NAMALWA (cell line): ENCODE measurements at regions not wholly inside any gene's neighbourhood (a gene's known extent, or its start where the extent isn't known, plus 50 kb on each side); places are given as distances from the start of the nearest gene placed in this dataset.
"Not testable (repeated sequence)": the region's sequence is repeated elsewhere in the genome, so short reads cannot be mapped to it uniquely, and the experiment has no call there.

ENCODE experiments used
- DNase-seq: peaks from one replicate; pipeline ENCODE4 v3.0.0-alpha.2; 2015; ENCODE audit warnings: low spot score

GRCh38 chr6:48611332-48611731 is 500.3 kb upstream of the PTCHD4 start:
- DNase-seq: no peak

DNA sequence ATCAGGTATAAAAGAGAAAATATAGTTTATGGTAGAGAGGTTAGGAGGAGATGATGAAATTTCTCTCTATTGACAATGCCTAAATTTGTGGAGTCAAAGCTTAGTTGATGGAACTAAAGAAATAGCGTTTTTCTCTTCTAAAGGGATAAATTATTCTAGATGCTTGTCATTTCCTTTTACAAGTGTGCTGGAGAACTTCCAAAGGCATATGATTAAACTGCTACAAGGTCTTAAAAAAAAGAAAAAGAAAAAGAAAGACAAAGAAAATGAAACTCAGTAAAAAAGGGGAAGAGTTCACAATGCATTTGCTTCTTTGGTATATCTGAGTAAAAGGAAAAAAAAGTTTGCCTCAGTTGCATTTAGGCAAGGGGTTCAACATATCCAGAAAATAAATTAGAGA is 499.8 kb upstream of the PTCHD4 start:
- DNase-seq: no peak

DNA sequence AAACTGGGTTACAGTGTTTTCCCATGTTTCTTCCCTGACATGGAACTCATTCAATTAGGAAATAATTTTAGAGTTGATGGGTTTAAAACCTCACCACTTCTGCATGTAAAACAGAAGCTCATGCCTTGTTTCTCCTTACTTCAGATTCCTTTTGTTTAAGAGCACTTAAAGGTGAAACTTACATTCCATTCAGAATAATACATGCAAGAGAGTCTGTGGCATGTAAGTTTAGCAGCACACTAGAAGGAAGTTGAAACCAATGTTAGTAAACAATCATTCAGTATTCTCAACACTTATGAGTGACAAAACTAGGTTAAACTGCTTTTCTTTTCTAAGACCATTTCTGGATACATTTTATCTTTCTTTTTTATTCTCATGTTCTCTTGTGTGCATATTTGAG is 495.6 kb upstream of the PTCHD4 start:
- DNase-seq: no peak

DNA sequence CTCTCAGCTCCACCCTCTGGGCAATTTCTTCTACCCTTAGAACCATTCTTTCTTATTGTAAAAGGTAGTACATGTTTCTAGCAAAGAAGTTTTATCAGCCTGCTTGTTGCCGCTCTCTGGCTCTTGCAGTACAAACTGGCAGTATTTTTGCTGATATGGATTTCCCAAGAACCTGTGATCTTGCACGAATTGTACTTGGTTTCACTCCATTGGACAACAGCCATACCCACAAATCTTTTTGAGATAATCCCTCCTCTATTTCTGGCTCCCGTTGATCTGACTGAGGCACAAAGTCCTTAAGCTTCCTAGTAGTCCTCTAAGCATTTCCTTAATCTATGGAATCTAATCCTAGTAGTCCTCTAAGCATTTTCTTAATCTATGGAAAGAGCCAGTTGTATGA is 487.0 kb upstream of the PTCHD4 start:
- no peak for DNase-seq

- no peak for DNase-seq
Measured at GRCh38 chr6:48596830-48597229, 485.8 kb upstream of the PTCHD4 start.

DNA sequence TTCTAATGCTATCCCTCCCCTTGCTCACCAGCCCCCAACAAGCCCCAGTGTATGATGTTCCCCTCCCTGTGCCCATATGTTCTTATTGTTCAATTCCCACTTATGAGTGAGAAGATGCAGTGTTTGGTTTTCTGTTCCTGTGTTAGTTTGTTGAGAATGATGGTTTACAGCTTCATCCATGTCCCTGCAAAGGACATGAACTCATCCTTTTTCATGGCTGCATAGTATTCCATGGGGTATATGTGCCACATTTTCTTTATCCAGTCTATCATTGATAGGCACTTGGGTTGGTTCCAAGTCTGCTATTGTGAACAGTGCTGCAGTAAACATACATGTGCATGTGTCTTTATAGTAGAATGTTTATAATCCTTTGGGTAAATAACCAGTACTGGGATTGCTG is 480.2 kb upstream of the PTCHD4 start:
- DNase-seq: not testable (repeated sequence)

DNA sequence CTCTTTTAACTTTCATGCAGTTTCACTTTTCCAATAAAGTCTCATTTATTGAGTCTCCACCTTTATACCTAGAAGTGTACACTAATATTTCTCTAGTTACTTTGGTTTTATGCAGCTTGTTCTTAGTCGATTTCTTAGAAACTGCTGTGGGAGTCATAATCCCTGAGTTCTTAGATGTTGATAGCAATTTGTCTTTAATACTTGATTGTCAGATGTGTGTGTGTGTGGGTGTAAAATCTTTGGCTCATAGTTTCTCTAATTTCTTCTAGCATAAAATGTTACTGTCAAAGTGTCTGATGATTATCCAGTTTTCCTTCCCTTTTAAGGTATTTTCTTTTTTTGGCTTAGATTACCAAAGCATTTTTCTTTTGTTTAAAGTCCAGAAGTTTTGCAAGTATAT is 473.8 kb upstream of the PTCHD4 start:
- DNase-seq: no peak

DNA sequence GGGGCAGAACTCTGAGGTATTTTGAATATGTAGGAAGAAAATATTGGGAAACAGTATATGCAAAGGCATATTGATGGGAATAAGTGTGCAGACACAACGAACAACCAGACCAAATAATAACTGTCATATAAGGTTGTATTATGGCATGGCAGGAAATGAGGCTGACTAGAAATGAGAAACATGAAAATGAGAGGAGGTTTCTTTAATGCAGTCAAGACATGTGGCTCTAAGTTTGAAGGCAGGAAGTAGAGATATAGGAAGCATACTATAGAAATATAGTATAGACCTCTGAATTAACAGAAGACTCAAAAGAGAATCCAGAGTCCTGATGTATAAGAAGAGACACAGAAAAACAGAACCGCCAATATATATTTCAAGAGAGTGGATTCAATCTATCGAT is 459.7 kb upstream of the PTCHD4 start:
- no peak for DNase-seq

GRCh38 chr6:48568856-48569255 is 457.9 kb upstream of the PTCHD4 start:
- no peak for DNase-seq

DNA sequence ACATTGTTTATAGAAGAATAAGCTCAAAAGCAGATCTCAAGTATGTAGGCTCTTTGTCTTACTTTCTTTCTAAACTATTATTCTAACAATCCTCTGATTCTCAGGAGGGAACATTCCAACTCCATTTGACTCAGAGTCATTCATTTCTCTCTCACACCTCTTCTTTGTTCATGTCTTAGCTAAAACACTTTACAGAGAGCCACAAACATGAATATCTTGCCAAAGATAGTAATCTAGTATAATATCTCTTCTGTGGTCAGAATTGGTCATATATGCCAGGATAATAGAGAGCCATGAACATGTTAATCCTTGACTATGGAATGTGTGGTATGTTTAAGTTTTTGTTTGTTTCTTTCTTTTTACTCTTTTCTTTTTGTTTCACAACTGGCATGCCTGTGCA is 456.0 kb upstream of the PTCHD4 start:
- DNase-seq: no peak

GRCh38 chr6:48564036-48564820 is 453.2 kb upstream of the PTCHD4 start:
- no peak for DNase-seq

DNA sequence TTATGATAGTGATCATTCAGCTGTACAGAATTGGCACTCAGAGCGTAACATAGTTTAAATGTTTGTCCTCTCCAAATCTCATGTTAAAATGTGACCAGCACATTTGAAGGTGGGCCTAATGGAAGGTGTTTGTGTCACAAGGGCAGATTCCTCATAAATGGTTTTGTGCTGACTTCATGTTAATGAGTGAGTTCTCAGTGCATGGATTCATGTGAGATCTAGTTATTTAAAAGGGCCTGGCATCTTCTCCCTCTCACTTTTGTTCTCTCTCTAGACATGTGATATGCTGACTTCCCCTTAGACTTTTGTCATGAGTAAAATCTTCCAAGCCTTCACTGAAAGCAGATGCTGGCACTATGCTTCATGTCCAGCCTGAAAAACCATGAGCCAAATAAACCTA is 452.4 kb upstream of the PTCHD4 start:
- no peak for DNase-seq

GRCh38 chr6:48560408-48560807 is 449.4 kb upstream of the PTCHD4 start:
- DNase-seq: no peak

DNA sequence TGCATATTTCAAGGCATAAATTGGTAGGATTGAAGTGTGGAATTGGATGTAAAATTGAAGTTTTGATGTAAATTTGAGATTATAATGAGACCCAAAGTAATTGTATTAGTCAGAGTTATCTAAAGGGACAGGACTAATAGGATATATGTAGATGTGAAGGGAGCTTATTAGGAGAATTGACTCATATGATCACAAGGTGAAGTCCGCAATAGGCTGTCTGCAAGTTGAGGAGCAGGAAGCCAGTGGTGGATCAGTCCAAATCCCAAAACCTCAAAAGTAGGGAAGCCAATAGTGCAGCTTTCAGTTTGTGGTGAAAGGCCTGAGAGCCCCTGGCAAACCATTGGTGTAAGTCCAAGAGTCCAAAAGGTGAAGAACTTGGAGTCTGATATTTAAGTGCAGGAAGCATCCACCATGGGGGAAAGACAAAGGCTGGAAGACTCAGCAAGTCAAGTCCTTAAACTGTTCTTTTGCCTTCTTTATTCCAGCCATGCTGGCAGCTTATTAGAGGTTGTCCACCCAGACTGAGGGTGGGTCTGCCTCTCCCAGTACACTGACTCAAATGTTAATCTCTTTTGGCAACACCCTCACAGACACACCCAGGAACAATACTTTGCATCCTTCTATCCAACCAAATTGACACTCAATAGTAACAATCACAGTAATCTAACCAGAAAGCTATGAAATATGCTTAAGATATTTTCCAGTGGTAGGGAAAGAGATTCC is 442.6 kb upstream of the PTCHD4 start:
- no peak for DNase-seq

- no peak for DNase-seq
Measured at GRCh38 chr6:48552905-48553304, 441.9 kb upstream of the PTCHD4 start.

DNA sequence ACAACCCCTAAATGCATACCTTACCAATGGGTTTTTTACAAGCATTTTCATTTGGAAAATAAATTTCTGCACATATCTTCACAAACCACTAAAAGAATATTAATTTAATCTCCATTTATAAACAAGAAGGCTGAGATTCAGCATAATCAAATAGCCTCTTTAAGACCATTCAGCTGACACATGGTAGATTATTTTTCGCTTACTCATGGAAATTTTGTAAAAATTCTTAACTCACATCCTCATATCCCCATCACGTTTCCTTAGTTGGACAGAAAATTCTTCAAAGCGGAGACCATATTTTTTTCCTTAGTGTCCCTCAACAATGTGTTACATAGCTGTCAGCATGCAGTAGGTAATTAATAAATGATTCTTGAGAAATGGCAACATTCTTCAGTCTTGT is 439.6 kb upstream of the PTCHD4 start:
- DNase-seq: no peak

GRCh38 chr6:48542191-48542590 is 431.2 kb upstream of the PTCHD4 start:
- DNase-seq: no peak

DNA sequence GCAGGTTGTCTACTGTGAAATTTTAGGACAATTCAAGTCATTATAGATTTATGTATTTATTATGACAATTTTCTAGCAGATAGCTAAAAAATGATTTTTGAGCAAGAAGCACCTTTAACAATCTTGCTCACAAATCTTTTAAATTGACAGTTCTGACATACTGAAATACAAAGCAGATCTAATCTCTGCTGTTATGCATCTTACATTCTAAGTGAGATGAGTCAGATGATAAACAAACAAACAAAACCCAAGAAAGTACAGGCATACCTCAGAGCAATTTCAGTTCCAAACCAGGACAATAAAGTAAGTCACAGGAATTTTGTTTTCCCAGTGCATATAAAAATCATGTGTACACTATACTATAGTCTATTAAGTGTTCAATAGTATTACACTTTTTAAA is 430.7 kb upstream of the PTCHD4 start:
- no peak for DNase-seq

- no peak for DNase-seq
Measured at GRCh38 chr6:48535582-48536009, 424.6 kb upstream of the PTCHD4 start.

DNA sequence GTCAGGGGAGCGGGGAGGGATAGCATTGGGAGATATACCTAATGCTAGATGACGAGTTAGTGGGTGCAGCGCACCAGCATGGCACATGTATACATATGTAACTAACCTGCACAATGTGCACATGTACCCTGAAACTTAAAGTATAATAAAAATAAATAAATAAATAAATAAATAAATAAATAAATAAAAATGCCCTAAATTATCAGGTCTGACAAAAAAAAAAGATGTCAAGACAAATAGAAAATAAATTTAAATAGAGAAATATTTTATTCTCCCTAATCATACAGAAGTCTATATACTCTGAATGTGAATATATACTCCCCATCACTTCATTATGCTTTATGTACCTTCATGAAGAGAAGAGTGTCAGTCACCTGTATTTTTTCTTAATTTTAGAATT is 420.0 kb upstream of the PTCHD4 start:
- not testable (repeated sequence) for DNase-seq

GRCh38 chr6:48525849-48526248 is 414.9 kb upstream of the PTCHD4 start:
- DNase-seq: no peak

DNA sequence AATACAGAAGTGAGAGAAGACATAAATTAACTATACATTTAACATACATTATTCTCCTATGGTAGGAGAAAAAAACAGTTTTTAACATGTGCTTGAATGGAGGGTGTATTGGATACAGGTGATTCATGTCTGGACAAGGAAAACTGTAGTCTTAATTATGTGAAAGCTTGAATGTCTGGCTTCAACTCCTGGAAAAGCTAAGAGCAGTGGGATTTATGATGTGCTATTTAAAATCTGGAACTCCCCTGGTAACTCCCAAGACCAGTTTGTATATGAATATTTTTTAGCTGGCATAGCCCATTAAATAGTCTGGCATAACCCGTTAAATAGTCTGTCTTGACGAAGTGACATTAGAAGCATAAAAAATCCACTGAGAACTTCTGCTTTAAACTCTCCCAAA is 410.0 kb upstream of the PTCHD4 start:
- no peak for DNase-seq

DNA sequence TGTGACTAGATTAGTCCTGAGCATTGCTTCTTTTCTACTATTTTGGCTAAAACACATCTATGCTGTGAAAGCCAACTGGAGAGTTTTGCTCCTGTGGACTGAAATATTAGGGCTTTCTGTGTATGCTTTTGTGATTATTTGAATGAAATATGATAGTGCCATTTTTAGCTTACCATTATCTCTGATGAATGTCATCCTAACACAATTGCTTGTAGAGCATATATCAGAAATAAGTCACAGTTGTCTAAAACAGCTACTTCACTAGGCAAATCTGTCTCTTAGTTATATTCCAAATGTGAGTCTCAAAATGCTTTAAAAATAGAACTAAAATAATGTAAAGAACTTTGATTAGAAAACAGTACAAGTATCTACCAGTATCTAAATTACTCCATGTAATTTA is 401.4 kb upstream of the PTCHD4 start:
- DNase-seq: no peak

- DNase-seq: no peak
Measured at GRCh38 chr6:48511378-48511777, 400.4 kb upstream of the PTCHD4 start.
